UCSD-AML1 (cell line): ENCODE measurements at regions not wholly inside any gene's neighbourhood (a gene's known extent, or its start where the extent isn't known, plus 50 kb on each side); places are given as distances from the start of the nearest gene placed in this dataset.
"Not testable (repeated sequence)": the region's sequence is repeated elsewhere in the genome, so short reads cannot be mapped to it uniquely, and the experiment has no call there.

Source experiments
- DNase-seq: peaks from one replicate; lab custom pipeline; 2025; ENCODE audit not compliant: unreplicated experiment; lab: John Stamatoyannopoulos, UW

DNA sequence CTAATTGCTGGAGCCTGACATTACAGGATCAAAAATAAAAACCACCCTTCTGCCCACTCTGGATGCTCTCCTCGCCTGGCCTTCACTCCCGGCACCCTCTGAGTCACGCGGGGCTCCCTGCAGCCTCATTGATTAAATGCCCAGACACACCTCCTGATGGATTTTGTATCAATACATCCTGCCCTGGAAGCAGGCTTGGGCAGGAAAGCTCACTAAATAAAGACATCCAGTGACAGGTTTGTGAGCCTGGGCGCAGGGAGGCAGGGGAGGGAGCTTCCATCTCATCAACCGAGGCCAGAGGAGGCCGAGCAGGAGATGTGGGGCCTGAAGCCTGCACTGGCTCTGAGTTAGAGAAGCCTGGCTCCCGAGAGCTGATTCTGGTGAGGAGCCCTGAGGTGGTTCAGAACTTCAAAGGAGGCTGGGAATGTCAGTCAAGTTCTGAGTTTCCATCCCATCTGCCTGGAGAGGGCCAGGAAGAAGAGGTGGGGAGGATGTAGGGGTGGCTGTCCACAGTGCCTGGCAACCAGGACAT lies 318.6 kb downstream of the ADGRD1 start:
- not testable (repeated sequence) for DNase-seq

DNA sequence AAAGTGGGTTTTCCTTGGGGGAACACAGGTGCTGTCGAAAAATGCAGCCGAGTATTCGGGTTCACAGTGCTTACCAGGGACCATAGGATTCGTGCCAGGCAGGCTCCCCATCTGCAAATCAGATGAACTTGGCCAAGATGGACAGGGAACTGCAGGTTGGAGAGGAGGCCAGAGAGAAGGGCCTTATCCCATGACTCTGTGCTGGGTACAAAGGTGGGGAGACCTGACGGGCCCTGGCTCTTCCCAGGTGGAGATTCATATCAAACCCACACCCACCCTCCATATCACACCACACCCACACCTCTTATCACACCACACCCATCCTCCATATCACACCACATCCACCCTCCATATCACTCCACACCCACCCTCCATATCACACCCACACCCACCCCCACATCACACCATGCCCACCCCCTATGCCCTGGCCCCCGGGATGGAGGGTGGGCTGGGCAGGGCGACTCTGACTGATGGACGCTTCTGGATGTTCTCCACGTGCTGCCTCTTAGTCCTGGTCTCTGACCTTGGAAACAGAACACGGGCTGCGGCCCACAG lies 319.7 kb downstream of the ADGRD1 start:
- no peak for DNase-seq

DNA sequence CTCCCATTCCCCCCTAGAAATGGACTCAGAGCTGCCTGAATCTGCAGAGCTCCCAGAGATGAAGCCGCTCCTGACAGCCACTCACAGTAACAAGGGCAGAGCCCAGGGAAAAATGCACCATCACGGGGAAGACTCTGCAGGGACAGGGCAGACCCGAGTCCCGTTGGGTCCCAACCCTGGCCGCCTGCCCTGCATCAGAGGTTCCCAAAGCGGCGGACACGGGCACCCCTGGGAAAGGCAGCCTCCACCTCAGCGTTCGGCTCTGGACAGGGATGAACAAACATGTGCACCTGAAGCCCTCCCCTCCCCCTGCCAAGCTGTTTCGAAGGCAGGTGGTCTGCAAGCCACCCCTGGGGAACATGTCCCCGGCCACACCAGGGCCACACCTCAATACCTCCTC lies 320.4 kb downstream of the ADGRD1 start:
- DNase-seq: no peak

DNA sequence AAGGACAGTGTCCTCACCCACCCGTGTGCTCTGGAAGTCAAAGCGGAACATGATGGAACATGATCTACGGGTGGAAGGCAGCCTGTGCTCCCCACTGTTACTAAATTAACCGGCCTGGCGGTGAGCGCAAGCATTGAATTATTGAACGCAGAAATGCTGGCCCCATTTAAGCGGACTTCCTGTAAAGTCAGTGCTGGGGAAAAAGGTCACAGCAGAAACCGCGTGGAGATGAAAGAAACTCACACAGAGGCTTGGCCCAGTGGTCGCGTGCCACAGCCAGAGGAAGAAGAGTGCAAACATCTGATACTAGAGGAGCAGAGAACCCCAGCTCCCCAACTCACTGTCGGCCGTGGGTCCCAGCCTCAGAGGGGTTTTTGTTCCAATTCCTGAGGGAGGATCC lies 321.2 kb downstream of the ADGRD1 start:
- DNase-seq: no peak

DNA sequence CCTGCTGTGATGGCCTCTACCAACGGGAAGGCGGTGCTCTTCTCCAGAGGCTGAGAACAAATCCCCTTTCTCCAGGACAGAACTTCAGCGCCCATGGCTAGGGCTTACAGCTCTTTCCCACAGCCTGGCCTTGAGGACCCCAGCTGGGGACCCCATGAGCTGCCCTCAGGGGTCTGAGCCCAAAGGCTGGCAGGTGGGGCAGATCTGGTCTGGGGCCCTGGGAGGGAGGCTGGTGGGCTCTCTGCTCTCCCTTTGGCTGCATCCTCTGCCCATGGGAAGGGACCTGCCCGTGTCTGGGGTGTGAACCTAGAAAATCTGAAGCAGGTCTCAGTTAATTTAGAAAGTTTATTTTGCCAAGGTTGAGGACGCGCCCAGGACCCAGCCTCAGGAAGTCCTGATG lies 322.1 kb downstream of the ADGRD1 start:
- no peak for DNase-seq

DNA sequence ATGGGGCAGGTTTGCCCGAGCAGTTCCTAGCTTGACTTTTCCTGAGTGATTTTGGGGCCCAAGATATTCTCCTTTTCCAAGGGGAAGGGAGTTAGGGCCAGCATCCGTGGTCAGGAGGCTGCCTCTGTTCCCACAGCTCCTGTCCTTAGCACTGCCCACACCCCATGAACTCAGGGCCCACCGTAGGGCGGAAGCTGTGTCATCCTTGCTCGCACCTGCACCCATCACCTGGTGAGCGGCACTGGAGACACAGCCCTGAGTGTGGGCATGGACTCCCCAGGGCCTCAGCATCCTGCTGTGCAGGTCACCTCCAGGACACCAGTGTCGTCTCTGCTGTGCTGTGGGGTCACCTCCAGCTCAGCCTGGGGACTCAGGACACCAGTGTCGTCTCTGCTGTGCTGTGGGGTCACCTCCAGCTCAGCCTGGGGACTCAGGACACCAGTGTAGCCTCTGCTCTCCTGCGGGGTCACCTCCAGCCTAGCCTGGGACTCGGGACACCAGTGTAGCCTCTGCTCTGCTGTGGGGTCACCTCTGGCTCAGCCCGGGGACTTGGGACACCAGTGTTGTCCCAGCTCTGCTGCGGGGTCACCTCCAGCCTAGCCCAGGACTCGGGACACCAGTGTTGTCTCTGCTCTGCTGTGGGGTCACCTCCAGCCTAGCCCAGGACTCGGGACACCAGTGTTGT lies 322.9 kb downstream of the ADGRD1 start:
- no peak for DNase-seq

DNA sequence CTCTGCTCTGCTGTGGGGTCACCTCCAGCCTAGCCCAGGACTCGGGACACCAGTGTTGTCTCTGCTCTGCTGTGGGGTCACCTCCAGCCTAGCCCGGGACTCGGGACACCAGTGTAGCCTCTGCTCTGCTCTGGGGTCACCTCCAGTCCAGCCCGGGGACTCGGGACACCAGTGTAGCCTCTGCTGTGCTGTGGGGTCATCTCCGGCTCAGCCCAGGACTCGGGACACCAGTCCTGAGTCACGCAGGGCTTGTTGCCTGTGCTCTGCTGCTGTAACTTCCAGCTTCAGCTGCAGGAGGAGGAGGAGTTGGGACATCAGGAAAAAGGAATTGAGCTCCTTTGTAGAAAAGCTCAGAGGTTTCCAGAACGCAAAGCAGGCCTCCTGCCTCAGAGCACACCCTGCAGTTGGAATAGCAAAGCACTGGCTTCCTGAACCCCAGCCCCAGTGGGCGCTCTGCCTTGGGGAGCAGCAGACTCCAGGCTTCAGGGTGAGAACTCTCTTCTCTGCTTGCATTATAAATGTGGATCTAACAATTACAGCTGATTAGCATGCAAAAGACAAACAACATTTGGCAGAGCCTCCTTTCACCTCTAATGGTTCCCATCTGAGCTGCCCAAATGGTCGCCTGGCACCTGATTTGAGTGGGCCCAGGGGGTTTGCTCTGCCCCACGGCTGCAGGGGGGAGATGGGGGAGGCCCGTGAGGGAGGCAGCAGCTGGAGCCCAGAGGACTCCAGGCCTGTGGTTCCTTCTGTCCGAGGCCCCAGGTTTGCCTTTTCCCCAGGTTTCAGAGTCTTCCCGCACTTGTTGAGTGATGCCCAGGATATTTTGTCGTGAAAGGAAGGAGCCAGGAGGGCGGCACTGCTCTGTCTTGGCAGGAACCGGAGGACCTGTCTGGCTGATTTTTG lies 323.7 kb downstream of the ADGRD1 start:
- DNase-seq: not testable (repeated sequence)

DNA sequence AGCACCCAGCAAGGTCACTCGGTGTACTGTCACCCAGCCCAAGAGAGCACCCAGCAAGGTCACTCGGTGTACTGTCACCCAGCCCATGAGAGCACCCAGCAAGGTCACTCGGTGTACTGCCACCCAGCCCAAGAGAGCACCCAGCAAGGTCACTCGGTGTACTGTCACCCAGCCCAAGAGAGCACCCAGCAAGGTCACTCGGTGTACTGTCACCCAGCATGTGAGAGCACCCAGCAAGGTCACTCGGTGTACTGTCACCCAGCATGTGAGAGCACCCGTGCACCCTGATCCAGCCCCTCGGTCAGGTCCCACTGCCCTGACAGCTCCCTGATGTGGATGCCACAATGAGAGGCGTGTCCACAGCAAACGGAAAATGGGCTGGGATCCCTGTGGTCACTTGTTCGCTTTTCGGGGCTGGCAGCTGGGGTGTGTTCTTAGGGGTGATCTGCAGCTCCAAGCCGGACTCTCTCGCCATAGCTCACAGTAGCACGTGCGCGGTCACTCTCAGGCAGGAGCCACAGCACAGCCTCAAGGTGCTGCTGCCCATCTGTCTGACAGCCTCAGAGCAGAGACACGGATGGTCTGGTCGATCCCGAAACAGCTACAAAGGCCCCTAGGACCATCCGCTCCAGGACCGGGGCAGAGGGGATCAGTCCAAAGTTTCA lies 324.9 kb downstream of the ADGRD1 start:
- DNase-seq: not testable (repeated sequence)

DNA sequence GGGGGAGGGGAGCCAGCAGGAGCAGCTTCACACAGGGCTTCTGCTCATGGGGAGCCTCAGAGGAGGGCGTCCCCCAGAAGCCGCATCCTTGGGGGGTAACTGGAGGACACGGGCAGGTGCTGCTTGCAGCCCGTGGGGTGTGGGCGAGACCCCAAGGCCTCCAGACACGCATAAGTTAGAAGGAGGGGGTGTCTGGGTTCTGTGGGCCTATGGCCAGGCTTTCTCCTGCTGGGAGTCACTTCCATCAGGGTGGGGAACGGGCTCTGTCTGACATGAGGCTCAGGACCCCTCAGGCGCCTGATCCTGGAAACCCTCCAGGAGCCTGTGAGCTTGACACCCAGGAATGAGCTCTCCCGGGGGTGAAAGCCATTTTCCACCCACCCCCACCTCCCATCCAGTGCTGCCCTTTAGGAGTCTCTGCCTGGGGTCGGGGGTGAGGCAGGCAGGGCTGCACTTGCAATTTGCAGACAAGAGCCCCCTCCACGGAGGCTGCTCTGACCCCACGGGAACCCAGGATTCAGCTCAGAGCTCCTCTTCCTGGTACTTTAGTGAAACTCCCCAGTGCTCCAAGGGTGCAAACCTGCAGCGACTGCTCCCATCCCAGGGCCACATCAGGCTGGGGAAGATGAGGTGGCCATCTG lies 325.7 kb downstream of the ADGRD1 start:
- no peak for DNase-seq

DNA sequence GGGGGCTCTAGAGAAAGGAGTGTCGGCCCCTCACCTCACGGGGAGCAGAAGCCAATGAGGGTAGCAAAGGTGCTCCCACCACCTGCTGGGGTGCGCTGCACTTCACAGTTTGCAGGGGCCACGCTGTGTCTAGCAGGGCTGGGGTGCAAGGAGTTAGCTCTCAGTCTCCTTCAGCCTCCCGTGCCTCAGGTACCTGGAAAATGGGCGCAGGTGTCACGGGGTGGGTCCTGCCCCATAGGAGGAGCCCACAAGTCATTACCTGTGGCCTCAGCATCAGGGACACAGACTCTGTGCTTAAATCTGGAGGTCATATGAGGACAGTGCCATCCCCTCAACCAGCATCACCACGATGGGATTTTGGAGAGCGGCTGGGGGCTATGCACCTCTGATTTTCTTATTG lies 326.7 kb downstream of the ADGRD1 start:
- no peak for DNase-seq

DNA sequence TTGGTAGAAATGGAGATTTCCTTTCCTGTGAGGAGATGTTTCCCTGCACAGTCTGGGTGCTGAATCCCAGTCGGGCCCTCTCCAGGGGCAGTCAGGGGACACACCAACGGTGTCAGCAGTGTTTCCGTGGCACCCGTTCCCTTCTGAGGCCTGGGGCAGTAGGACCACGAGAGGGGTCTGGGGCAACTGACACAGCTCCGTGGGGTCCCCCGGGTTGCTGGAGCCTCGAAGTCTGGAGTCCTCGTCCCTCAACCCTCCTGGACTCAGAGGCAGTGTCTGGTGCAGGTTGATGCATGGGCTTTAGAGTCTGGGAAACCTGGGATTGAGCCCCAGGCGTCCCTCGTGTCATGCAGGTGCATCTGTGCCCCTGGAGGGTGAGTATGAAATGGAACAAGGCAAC lies 327.3 kb downstream of the ADGRD1 start:
- no peak for DNase-seq

DNA sequence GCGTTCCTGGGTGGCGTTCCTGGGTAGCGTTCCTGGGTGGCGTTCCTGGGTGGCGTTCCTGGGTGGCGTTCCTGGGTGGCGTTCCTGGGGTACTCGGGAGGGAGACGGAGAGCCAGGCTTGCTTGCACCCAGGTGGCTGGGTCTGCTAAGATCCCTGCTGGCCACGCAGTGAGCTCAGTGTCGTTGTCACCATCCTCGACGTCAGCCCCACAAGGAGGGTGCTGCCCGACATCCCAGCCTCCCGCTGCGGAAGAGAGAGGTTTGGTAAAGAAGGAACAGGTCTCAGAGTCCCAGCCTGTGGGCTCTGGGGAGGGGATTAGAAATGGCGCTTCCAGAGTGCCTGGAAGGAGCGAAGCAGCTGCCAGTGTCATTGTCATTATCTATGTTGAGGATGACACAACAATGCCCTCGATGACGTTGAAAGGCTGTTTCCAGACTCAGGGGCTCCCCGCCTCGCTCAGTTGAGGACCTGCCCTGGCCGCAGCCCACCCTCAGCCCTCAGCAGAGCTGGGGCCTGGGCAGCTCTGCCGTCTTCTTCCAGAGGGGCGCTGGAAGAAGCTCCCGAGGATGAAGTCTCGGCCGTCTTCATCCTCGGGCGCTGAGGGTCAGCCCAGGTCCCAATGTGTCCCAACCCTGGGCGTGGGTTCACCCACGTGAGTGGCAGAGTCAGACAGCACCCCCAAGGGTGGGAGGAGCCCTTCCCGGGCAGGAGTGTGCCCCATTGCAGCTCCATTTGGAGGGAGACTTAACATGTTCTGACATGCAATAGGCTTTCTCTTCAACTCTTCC lies 328.8 kb downstream of the ADGRD1 start:
- DNase-seq: no peak

DNA sequence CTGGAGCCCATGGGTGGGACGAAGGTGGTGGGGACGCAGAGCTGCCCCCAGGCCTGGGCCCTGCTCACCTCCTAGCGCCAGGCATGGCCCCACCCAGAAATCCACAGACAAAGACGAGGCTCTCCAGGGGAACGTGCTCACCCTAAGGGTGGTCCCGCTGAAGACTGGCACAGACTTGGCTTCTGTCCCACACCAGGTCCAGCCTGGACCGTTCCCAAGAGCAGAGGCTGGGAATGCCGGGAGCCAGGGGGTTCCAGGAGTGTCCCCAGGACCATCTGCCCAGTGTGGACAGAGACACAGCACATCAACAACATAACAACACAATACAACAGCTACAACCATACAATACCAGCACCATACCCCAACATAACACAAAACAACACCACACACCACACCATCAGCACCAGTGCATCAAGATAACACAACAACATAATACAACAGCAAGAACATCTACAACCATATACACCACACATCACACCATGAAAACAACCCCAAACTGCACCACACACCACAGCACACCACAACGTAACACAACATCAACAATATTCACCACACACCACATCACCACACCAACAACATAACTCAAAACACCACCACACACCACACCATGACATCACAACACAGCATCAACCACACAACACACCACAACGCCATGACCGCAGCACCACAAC lies 329.6 kb downstream of the ADGRD1 start:
- no peak for DNase-seq

DNA sequence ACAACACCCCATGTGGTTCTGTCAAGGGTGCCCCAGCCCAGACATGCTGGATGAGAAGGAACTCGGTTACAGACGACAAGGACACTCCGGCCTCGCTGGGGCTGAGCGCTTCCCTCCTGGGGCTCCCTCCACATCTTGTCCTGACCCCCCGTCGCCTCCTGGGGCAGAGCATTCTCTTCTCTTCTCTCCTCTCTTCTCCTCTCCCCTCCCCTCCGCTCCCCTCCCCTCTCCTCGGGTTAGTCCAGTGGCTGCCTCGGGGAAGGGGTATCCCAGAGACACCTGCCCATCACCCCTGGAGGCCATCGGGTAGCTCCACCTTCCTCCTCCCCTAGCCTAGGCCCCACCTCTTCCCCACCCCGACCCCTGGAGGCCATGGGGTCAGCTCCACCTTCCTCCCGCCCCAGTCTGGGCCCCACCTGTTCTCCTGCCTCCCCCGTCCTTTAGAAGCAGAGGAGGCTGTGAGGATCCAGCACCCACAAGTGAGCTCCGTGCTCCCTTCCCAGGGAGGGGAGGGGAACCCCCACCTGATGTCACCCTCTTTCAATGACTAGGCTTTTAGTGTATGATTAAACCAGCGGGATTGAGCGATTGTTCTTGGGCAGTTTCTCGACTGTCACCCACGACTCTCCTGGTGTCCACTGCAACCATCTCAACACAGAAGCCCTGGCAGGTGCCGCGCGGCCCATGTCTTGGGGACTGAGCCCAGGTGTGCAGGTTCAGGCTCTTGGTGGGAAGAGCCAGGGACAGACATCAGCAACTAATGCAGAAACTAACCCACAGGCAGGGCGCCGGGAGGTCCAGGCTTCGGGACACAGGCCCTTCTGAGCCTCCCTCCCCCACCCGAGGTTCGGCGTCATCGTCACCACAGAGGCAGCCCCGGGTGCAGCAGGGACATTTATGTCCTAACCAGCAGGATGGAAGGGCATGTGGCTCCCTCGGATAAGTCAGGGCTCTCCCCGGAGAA lies 330.4 kb downstream of the ADGRD1 start:
- not testable (repeated sequence) for DNase-seq

DNA sequence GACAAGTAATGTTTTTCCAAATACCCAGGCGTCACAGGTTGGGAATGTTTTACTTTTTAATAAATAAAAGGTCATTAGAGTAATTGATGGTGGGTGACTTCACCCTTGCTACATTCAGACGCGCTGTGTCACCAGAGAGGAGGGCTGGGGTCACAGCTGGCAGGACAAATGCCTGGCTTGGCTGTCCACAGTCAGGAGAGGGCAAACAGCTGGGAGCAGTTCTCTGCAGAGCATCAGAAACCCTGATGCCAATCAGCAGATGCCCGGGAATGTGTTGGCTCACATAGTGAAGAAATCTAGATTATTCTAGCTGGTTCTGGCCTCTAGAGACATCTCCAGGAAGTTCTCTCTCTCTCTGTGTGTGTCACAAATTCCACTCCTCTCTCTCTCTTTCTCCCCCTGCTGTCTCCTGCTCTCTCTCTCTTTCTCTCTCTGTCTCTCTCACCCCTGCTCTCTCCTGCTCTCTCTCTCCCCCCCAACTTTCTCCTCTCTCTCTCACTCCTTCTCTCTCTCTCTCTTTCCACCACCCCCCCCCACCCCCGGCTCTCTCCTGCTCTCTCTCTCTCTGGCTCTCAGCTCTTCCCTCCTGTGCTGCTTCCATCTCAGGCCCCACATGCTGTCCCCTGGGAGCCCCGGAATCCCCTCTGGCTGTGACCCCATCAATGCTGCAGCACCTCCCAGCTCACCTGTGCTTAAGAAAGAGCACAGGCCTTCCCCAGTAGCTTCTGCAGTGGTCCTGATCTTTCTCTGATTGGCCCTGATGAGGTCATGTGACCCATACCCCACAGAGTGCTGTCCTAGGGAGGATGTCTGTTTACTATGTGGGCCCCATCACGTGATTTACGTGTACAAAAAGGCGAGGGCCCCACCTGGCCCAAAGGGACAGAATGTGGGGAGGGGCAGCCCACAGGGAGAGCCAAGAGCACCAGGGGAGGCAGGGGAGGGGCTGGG lies 331.5 kb downstream of the ADGRD1 start:
- DNase-seq: not testable (repeated sequence)

DNA sequence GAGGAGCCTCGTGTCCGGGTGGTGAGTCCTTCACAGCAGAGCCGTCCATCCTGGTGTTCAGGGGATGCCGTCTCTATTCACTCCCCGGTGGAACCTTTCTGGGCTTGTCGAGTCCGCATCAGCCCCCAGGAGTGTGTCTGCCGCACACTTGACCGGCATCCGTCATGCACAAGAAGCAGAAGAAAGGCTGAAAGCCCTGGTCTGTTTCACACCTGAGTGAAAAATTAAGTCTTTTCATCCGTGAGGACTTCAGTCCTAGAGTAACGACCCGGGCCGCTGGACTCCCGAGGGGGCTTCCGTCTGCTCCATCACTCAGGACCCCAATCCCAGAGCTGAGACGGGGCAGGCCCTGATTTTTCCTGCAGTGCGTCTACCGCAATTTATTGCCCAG lies 332.2 kb downstream of the ADGRD1 start:
- DNase-seq: not testable (repeated sequence)

DNA sequence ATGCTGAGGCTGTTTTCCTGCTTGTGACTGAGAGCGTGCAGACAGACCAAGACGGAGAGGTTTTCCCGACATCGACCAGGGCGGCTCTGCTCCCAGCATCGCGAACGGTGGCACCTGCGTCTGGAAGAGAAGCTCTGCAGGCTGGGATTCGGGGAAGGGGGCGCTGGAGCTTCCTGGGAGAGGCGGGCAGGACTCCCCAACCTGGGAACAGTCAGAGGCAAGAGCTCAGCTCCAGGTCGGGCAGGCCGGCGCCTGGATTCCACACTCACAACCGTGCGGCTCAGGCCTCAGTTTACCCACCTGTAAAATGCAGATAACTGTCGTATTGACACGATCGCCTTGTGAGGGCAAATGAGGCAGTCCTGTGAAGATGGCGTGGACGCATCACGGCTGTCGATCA lies 332.6 kb downstream of the ADGRD1 start:
- DNase-seq: not testable (repeated sequence)
